B cell (primary cell): ENCODE measurements at regions not wholly inside any gene's neighbourhood (a gene's known extent, or its start where the extent isn't known, plus 50 kb on each side); places are given as distances from the start of the nearest gene placed in this dataset.

Experiments used
- ATAC-seq: fragments of 200-7000 bp; cut with Tn5 transposase; one replicate; pipeline ENCODE4 v1.10.0; 2021; ENCODE audit warnings: low read depth, mild to moderate bottlenecking, moderate number of reproducible peaks, moderate library complexity
- CTCF ChIA-PET: fragments of 350-600 bp; sonication (Branson Sonifier 250); formaldehyde crosslinking; loops from one replicate; lab custom pipeline; 2021; ENCODE audit warnings: antibody characterized with exemption, inconsistent platforms; lab: Charles Lee
- POLR2A ChIA-PET: fragments of 350-600 bp; sonication (Branson Sonifier 250); formaldehyde crosslinking; loops from one replicate; lab custom pipeline; 2021; ENCODE audit warnings: antibody characterized with exemption; lab: Charles Lee
- DNase-seq: peaks from one replicate; pipeline ENCODE4 v3.0.0; 2013
- H2AFZ ChIP-seq: 2 replicates; pipeline ENCODE4 v1.6.1; 2012; ENCODE audit warnings: mild to moderate bottlenecking, low read depth, low read length; ENCODE audit not compliant: insufficient read depth, poor library complexity, severe bottlenecking
- H3K27ac ChIP-seq, 2 donors: 1 replicate in 1 of 2; 2 replicates in 1 of 2; pipeline ENCODE4 v1.5.1; 2012 to 2013; ENCODE audit warnings: low read length in 2 of 2, mild to moderate bottlenecking in 2 of 2, moderate library complexity in 1 of 2
- H3K27me3 ChIP-seq, 4 experiments: fragments of 200-600 bp in 1 of 4; sonication (generic) in 1 of 4; replicated peaks in 1 of 4; 1 replicate in 2 of 4; 2 replicates in 2 of 4; pipeline versions ENCODE4 v1.6.1 to v1.7.0; 2013 to 2016; ENCODE audit warnings: low read length in 3 of 4, mild to moderate bottlenecking in 2 of 4, mixed read lengths in 1 of 4, moderate library complexity in 1 of 4; ENCODE audit not compliant: insufficient read depth in 4 of 4, control insufficient read depth in 3 of 4; ENCODE audit errors: control extremely low read depth in 1 of 4
- H3K36me3 ChIP-seq, 2 experiments: replicated peaks in 1 of 2; 1 replicate in 1 of 2; 2 replicates in 1 of 2; pipeline versions ENCODE4 v1.6.1 to v1.7.1; 2013; ENCODE audit warnings: low read length in 1 of 2; ENCODE audit not compliant: insufficient read depth in 2 of 2, control insufficient read depth in 1 of 2; ENCODE audit errors: control extremely low read depth in 1 of 2, extremely low read depth in 1 of 2
- H3K4me1 ChIP-seq, 2 donors: fragments of 200-600 bp in 1 of 2; sonication (generic) in 1 of 2; 1 replicate in 1 of 2; 2 replicates in 1 of 2; pipeline versions ENCODE4 v1.5.1 to v1.6.1; 2013 to 2017; ENCODE audit warnings: low read length in 2 of 2; ENCODE audit not compliant: control insufficient read depth in 2 of 2, insufficient read depth in 2 of 2
- H3K4me2 ChIP-seq: replicated peaks from 2 replicates; pipeline ENCODE3; 2012; ENCODE audit warnings: mild to moderate bottlenecking, low read depth, low read length; ENCODE audit not compliant: poor library complexity, severe bottlenecking
- H3K4me3 ChIP-seq, 5 experiments: fragments of 200-600 bp in 1 of 5; sonication (generic) in 1 of 5; 1 replicate in 3 of 5; 2 replicates in 2 of 5; pipeline versions ENCODE4 v1.5.1 to v1.7.0; 2011 to 2016; ENCODE audit warnings: low read length in 4 of 5, mild to moderate bottlenecking in 4 of 5, low read depth in 2 of 5, control low read depth in 1 of 5, moderate library complexity in 1 of 5; ENCODE audit not compliant: insufficient read depth in 1 of 5; ENCODE audit errors: control extremely low read depth in 1 of 5, extremely low read depth in 1 of 5
- H3K79me2 ChIP-seq: fragments of 200-600 bp; sonication (generic); one replicate; pipeline ENCODE4 v1.6.0; 2016; ENCODE audit warnings: low read length; ENCODE audit not compliant: control insufficient read depth, insufficient read depth
- H3K9ac ChIP-seq: fragments of 200-600 bp; sonication (generic); 2 replicates; pipeline ENCODE4 v1.6.1; 2017; ENCODE audit warnings: mild to moderate bottlenecking, low read length, moderate library complexity
- H3K9me3 ChIP-seq, 3 donors: one replicate each; pipeline versions ENCODE4 v1.6.1 to v1.7.1; 2013; ENCODE audit warnings: low read length in 2 of 3; ENCODE audit not compliant: control insufficient read depth in 2 of 3, insufficient read depth in 1 of 3; ENCODE audit errors: control extremely low read depth in 1 of 3
- H4K20me1 ChIP-seq: 2 replicates; pipeline ENCODE4 v1.6.0; 2012; ENCODE audit warnings: mild to moderate bottlenecking, low read length; ENCODE audit not compliant: insufficient read depth, control insufficient read depth, poor library complexity, severe bottlenecking
- H3K27ac Mint-ChIP-seq: one replicate; pipeline ENCODE4 v1.8.0; 2021; ENCODE audit warnings: mixed read lengths
- H3K27me3 Mint-ChIP-seq: one replicate; pipeline ENCODE4 v1.8.0; 2021; ENCODE audit warnings: mixed read lengths
- H3K4me1 Mint-ChIP-seq: one replicate; pipeline ENCODE4 v1.8.0; 2021; ENCODE audit warnings: mixed read lengths
- H3K4me3 Mint-ChIP-seq: one replicate; pipeline ENCODE4 v1.8.0; 2021; ENCODE audit warnings: mixed read lengths
- H3K9me3 Mint-ChIP-seq: one replicate; pipeline ENCODE4 v1.8.0; 2022; ENCODE audit warnings: mixed read lengths; ENCODE audit not compliant: insufficient read depth
- EZH2 ChIP-seq: IDR thresholded peaks from 2 replicates; pipeline ENCODE4 v1.6.1; 2012; ENCODE audit warnings: borderline replicate concordance, low read depth, mild to moderate bottlenecking, moderate library complexity, low read length; ENCODE audit not compliant: insufficient read depth, poor library complexity, severe bottlenecking
- WGBS: methylation state at CpG from one replicate; pipeline ENCODE4 v1.1.5; 2013; ENCODE audit warnings: missing lambda C conversion rate; ENCODE audit not compliant: insufficient coverage; 5-methylcytosine and 5-hydroxymethylcytosine counted together
- intact Hi-C: fragments of 100-400 bp; cut with micrococcal nuclease; formaldehyde crosslinking; loops from one replicate; pipeline ENCODE4 v1.10.0; 2022
- TF ChIP-seq, protein P1 (sequence below): fragments of 200-600 bp; IDR thresholded peaks from one replicate; pipeline ENCODE4 v1.8.0; 2022; ENCODE audit warnings: antibody characterized with exemption, mild to moderate bottlenecking

DNA sequence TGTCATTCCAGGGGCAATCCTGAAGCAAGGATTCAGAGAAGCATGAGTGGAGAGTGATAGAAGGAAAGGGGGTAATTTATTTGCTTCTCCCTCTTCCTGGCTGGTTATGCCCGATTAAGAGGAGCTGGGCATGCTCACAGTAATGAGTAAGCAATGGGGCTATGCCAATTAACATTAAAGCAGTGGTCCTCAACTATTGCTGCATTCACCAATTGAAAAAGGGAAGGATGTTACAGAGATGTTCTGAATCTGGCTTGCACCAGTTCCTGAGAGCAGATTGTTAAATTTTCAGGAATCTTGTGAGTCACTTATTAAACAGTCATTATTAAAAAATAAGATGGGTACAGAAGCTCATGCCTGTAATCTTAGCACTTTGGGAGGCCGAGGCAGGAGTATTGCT is 85.9 kb upstream of the ZBTB20 start:
- no peaks in the 10 kb centered on the region for H4K20me1 ChIP-seq
- Mint-ChIP-seq H3K4me1 (no peaks in the 10 kb centered on the region), H3K4me3 (no peak overlapping the region), H3K27ac (no peak overlapping the region), H3K9me3 (no peaks in the 10 kb centered on the region), H3K27me3 (peaks cover 4% of the 10 kb centered on the region)
- intact Hi-C loops = no loop called here
- H3K4me2 ChIP-seq = no peak overlapping the region
- CTCF ChIA-PET = interaction anchor here (1.2 kb wide), 1 partner anchor 15 kb away, joined by 3 read pairs; no protein-coding TSS in a partner anchor
- POLR2A ChIA-PET = no interaction called here
- peaks cover 0 to 3% (median 0%) of the 10 kb centered on the region in 4 experiments for H3K27me3 ChIP-seq
- no peak overlapping the region for H3K4me3 ChIP-seq
- H2AFZ ChIP-seq = no peak overlapping the region
- peaks cover 0 to 2% (median 0%) of the 10 kb centered on the region in 3 donors for H3K9me3 ChIP-seq
- DNase-seq = no peak
- no CpG with 5 or more reads among the region's 2 CpGs for WGBS
- H3K27ac ChIP-seq = no peak overlapping the region
- no peak overlapping the region for H3K9ac ChIP-seq
- H3K79me2 ChIP-seq = no peaks in the 10 kb centered on the region
- H3K36me3 ChIP-seq = no peaks in the 10 kb centered on the region
- TF ChIP-seq, protein P1, sequence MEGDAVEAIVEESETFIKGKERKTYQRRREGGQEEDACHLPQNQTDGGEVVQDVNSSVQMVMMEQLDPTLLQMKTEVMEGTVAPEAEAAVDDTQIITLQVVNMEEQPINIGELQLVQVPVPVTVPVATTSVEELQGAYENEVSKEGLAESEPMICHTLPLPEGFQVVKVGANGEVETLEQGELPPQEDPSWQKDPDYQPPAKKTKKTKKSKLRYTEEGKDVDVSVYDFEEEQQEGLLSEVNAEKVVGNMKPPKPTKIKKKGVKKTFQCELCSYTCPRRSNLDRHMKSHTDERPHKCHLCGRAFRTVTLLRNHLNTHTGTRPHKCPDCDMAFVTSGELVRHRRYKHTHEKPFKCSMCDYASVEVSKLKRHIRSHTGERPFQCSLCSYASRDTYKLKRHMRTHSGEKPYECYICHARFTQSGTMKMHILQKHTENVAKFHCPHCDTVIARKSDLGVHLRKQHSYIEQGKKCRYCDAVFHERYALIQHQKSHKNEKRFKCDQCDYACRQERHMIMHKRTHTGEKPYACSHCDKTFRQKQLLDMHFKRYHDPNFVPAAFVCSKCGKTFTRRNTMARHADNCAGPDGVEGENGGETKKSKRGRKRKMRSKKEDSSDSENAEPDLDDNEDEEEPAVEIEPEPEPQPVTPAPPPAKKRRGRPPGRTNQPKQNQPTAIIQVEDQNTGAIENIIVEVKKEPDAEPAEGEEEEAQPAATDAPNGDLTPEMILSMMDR = no peak
- TF ChIP-seq EZH2 = no peak
- ATAC-seq = no peak
- H3K4me1 ChIP-seq = no peaks in the 10 kb centered on the region

DNA sequence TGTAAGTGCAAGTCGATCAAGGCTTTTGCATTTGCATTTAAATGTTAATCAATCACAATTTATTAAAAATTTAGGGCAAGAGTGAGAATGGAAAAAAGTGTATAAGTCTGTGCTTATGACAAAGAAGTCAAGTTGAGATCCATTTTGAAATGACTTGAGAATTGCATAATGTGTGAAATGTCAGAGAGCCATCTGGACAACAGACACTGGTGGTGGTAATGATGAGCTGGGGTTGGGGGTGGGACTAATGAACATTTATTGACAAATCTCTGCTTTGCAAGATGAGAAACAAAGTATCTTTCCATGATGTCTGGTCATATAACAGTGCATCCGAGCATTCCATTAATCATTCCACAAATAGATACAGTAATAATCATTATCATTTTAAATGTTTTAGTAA is 89.4 kb upstream of the ZBTB20 start:
- no peak overlapping the region for H3K4me3 Mint-ChIP-seq
- H3K27me3 ChIP-seq = peaks cover 0 to 3% (median 0%) of the 10 kb centered on the region in 4 experiments
- no peaks in the 10 kb centered on the region for H3K36me3 ChIP-seq
- intact Hi-C loops = no loop called here
- no peak overlapping the region for H2AFZ ChIP-seq
- H3K27me3 Mint-ChIP-seq = no peaks in the 10 kb centered on the region
- no peaks in the 10 kb centered on the region for H3K9me3 Mint-ChIP-seq
- CTCF ChIA-PET = no interaction called here
- no peak for ATAC-seq
- POLR2A ChIA-PET = no interaction called here
- no peaks in the 10 kb centered on the region for H3K4me1 ChIP-seq
- no peaks in the 10 kb centered on the region for H3K79me2 ChIP-seq
- no peak for DNase-seq
- no peak overlapping the region for H3K9ac ChIP-seq
- no peak overlapping the region for H3K27ac ChIP-seq
- WGBS = no CpG with 5 or more reads among the region's 2 CpGs
- no peak overlapping the region for H3K4me2 ChIP-seq
- no peaks in the 10 kb centered on the region for H3K4me1 Mint-ChIP-seq
- no peaks in the 10 kb centered on the region for H4K20me1 ChIP-seq
- peaks cover 0 to 2% (median 0%) of the 10 kb centered on the region in 3 donors for H3K9me3 ChIP-seq
- H3K27ac Mint-ChIP-seq = no peak overlapping the region
- TF ChIP-seq EZH2 = no peak
- TF ChIP-seq, protein P1 = no peak
- H3K4me3 ChIP-seq = no peak overlapping the region
